NCI-H82 treated with DMSO at 0.1 percent for 48 hours (cell line): ENCODE measurements at regions not wholly inside any gene's neighbourhood (a gene's known extent, or its start where the extent isn't known, plus 50 kb on each side); places are given as distances from the start of the nearest gene placed in this dataset.
"Not testable (repeated sequence)": the region's sequence is repeated elsewhere in the genome, so short reads cannot be mapped to it uniquely, and the experiment has no call there.

ENCODE experiments used
- DNase-seq: peaks from one replicate; lab custom pipeline; 2025; ENCODE audit not compliant: unreplicated experiment; lab: John Stamatoyannopoulos, UW

DNA sequence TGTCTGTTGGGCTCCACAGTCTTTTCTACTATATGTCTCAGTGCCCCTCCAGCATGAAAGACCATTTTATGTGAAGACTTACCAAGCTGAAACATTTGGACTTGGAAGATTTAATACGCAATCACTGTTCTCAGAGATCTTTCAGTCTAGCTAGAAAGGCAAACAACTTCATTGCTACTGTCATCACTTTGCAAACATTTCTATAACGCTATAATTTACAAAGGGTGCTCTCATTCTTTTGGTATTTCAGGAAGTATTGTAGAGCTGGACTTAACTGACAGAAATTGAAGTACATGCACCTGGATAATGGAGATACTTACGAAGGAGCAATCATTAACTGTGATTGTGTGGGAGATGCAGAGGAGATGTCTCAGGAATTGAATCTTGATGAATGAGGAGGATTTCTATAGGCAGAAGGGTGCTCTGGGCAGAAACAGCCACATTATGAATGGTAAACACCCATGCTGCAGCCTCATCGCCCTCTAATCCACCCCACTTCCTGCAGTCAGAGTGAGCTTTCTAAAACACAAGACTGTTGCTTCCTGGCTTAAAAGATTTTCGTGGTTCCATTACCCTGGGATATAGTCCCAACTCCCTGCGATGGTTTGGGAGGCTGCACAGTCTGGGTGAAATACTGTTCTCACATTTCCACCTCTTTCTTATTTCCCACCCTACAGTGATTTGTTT is 75.1 kb upstream of the GNG12 start:
- DNase-seq, result no peak

GRCh38 chr1:67907467-67907866 is 74.2 kb upstream of the GNG12 start:
- not testable (repeated sequence) for DNase-seq

- not testable (repeated sequence) for DNase-seq
Observed at GRCh38 chr1:67906015-67906414, 72.7 kb upstream of the GNG12 start.

DNA sequence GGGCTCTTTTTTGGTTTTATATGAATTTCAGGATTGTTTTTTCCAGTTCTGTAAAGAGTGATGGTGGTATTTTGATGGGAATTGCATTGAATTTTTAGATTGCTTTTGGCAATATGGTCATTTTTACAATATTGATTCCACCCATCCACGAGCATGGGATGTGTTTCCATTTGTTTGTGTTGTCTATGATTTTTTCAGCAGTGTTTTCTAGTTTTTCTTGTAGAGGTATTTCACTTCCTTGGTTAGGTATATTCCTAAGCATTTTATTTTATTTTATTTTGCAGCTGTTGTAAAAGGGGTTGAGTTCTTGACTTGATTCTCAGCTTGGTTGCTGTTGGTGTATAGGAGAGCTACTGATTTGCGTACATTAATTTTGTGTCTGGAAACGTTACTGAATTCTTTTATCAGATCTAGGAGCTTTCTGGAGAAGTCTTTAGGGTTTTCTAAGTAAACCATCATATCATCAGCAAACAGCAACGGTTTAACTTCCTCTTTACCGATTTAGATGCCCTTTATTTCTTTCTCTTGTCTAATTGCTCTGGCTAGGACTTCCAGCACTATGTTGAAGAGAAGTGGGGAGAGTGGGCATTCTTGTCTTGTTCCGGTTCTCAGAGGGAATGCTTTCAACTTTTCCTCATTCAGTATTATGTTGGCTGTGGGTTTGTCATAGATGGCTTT is 69.4 kb upstream of the GNG12 start:
- DNase-seq, result not testable (repeated sequence)

- no peak for DNase-seq
Observed at GRCh38 chr1:67898033-67898726, 64.9 kb upstream of the GNG12 start.

GRCh38 chr1:67897270-67897949 is 64.1 kb upstream of the GNG12 start:
- no peak for DNase-seq

- no peak for DNase-seq
Observed at GRCh38 chr1:67896826-67897225, 63.6 kb upstream of the GNG12 start.

DNA sequence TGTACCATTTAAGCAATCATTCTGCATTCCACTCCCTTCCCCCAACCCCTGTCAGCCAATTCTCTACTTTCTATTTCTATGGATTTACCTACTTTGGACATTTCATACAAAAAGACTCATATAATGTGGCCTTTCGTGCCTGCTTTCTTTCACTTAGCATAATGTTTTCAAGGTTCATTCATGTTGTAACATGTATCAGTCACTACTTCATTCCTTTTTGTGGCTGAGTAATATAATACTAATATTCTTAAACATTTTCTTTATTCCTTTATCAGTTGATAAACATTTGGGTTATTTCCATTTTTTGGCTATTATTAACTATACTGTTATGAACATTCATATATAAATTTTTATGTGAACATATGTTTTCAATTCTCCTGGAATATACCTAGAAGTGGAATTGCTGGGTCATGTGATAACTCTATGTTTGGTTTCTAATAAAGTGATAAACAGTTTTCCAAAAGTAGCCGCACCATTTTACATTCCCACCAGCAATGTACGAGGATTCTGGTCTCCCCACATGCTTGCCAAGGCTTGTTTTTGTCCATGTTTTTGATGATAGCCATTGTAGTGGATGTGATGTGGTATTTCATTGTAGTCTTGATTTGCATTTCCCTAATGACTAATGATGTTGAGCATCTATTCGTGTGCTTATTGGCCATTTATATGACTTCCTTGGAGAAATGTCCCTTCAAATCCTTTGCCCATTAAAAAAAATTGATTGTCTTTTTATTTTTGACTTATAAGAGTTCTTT is 61.9 kb upstream of the GNG12 start:
- DNase-seq, result no peak

DNA sequence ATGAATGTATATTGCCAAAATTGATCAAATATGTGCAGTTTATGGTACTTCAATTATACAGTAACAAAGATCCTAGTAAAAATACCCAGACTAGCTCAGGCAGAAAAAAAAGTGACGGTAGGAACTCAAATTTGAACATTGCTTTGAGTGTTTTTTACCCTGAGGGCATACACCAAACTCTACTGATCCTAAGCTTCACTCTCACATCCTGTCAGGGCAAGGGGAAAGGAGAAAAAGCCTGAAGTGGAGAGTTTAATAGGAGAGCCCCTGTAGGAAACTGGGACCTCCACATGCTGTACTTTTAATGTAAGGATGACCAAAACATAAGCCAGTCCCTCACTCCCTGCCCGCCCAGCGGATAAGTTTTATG is 59.8 kb upstream of the GNG12 start:
- no peak for DNase-seq

GRCh38 chr1:67892476-67893125 is 59.3 kb upstream of the GNG12 start:
- no peak for DNase-seq

GRCh38 chr1:67890857-67891256 is 57.6 kb upstream of the GNG12 start:
- DNase-seq, result no peak

GRCh38 chr1:67889953-67890567 is 56.8 kb upstream of the GNG12 start:
- DNase-seq, result no peak

DNA sequence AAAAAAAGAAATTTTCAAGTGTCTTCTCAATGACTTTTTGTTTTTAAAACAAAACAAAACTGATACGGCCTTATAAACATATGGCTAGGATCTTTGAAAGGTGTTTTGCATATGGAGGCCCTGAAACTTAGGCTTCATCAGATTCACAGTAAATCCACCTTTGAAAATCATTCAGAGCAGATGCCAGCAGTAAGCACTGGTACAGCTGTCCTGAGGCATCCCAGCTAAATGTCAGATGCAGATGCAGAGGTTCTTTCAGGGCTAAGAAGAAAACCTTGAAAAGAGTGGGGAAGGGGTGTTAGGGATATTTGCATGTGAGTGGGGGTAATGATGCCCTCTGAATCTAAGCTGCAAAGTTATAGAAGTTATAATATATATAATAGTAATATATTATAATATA is 56.2 kb upstream of the GNG12 start:
- DNase-seq, result no peak

GRCh38 chr1:67888216-67889106 is 55.2 kb upstream of the GNG12 start:
- DNase-seq, result no peak

DNA sequence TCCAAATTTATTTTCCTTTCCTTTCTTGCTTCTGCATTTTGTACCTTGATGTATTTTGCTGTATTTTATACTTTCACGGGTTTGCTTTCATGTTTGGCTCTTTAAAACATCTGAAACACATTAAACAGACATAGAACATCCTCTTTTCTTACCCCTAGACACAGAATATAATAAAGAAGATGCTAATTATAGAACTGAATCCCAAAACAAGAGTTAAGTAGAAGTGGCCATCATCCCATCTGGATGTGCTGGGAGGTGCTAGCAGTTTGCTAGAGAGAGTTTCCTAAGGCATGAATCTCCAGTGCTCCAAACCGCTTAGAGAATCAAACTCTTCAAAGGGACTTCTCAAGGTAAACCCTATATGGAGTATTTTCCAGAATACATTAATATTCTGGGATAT is 53.9 kb upstream of the GNG12 start:
- no peak for DNase-seq

DNA sequence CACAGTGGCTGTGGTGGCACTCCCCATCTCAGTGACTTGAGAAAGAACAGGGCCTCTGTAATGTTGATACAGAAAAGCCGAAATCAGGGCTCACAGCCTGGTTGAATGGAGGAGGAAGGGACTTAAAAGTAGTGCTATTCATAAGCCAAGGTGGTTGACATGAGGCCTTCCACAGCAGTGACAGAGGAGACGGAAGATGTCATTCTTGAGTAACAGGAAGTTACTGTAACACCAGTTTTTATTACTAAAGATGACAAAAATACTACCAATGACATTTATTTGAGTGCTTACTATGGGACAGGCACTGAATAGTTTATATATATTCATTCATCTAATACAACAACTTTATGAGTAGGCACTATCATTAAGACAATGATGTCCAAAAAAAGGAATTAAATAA is 52.8 kb upstream of the GNG12 start:
- DNase-seq, result no peak

- no peak for DNase-seq
Observed at GRCh38 chr1:67883069-67883468, 49.8 kb upstream of the GNG12 start.
